ENCODE measurements at regions not wholly inside any gene's neighbourhood (a gene's known extent, or its start where the extent isn't known, plus 50 kb on each side); places are given as distances from the start of the nearest gene placed in this dataset.

DNA sequence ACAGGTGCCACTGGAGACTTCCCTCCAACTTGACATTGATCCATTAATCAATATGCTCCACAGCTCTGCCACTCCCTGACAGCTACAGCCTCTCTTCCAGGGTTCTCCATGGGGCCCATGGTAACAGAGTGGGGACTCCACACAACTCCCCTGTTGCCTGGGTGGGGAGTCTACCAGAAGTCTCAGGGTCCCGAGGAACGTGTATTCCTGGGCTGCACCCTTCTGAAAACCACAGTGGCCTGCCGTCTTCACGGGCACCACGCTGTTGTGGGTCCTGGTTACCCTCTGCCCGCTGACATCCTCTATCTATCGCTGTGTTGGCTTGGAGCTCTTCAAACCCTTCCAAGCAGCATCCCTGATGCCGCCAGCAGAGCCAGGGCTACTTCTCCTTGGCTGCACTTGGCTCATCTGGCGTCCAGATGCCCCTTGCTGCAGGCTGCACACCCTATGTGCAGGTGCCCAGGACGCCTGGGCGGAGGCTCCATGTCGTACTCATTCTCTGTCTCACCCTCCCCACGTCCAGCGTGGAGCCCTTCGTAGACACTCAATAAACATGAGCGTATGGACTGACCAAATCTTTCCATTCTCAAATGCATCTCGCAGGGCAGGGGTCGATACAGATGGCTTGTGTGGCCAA is 1341.8 kb downstream of the TBC1D22A start:
- no peak overlapping the region for H3K9ac ChIP-seq (ENCODE audit: low read length)
- H3K27ac ChIP-seq (ENCODE audit: low read length) = no peak overlapping the region
- H3K79me2 ChIP-seq (ENCODE audit: low read length) = no peaks in the 10 kb centered on the region
- peaks cover 28% of the 10 kb centered on the region for H3K4me1 ChIP-seq (ENCODE audit: low read length)
- H3K36me3 ChIP-seq (replicated peaks; ENCODE audit: insufficient read depth, low read length) = no peaks in the 10 kb centered on the region
- no peak for DNase-seq
- peaks cover 5% of the 10 kb centered on the region for H3F3A ChIP-seq (ENCODE audit: insufficient read depth, low read length)
- H4K20me1 ChIP-seq (ENCODE audit: insufficient read depth, low read length) = no peaks in the 10 kb centered on the region
- H3K9me3 ChIP-seq (replicated peaks; ENCODE audit: insufficient read depth, low read length) = no peaks in the 10 kb centered on the region
- no peak overlapping the region for H3K4me3 ChIP-seq (ENCODE audit: low read length)
- H3K4me2 ChIP-seq (ENCODE audit: low read depth, low read length) = no peak overlapping the region
- no peaks in the 10 kb centered on the region for H3K27me3 ChIP-seq (replicated peaks; ENCODE audit: insufficient read depth, low read length)
- no peaks in the 10 kb centered on the region for H3K9me2 ChIP-seq (replicated peaks; ENCODE audit: insufficient read depth, low read length)
- TF ChIP-seq EZH2 (optimal IDR thresholded peaks at IDR 0.05; ENCODE audit: low read depth, low read length) (no peak), EZH2phosphoT487 (IDR thresholded peaks at IDR 0.05; ENCODE audit: low read length) (no peak)
- TF ChIP-seq, protein P1, sequence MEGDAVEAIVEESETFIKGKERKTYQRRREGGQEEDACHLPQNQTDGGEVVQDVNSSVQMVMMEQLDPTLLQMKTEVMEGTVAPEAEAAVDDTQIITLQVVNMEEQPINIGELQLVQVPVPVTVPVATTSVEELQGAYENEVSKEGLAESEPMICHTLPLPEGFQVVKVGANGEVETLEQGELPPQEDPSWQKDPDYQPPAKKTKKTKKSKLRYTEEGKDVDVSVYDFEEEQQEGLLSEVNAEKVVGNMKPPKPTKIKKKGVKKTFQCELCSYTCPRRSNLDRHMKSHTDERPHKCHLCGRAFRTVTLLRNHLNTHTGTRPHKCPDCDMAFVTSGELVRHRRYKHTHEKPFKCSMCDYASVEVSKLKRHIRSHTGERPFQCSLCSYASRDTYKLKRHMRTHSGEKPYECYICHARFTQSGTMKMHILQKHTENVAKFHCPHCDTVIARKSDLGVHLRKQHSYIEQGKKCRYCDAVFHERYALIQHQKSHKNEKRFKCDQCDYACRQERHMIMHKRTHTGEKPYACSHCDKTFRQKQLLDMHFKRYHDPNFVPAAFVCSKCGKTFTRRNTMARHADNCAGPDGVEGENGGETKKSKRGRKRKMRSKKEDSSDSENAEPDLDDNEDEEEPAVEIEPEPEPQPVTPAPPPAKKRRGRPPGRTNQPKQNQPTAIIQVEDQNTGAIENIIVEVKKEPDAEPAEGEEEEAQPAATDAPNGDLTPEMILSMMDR (IDR thresholded peaks at IDR 0.05; ENCODE audit: low read length) = no peak
- no peak overlapping the region for H2AFZ ChIP-seq (ENCODE audit: low read length)

DNA sequence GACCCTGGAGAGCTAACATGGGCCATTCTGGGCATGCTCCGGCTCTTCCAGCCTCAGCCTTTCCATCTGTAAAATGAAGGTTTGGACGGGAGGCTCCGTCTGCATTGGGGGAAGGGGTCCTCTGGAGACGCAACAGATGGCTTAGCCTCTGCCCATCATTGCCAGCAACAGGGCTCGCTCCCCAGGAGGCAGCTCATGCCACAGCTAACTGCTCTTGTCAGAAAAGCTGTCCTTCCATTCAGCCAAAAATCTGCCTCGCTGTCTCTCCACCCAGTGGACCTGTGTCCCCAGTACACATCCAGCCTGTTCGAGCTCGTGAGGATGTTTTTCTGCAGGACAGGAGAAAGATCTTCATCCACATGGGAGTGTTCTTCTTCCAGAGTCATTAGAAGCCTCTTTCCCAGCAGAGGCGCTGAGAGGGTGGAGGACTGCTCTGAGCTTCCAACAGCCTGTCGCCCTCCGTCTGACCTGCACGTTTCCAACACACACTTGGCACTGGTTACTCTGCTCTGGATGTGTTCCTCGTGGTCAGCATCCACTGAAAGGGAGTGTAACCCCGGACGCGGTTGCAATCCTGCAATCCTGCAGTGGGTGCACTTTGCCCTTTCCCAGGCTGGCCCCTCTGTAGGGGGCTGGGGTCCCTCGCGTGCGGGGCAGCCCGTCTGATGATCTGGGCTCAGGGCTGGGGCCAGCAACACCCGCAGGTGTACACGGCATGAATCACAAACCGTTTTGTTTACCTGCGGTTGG is 1340.9 kb downstream of the TBC1D22A start:
- Histone ChIP-seq H2AFZ (ENCODE audit: low read length) (no peak overlapping the region), H3K27me3 (replicated peaks; ENCODE audit: insufficient read depth, low read length) (no peaks in the 10 kb centered on the region), H4K20me1 (ENCODE audit: insufficient read depth, low read length) (no peaks in the 10 kb centered on the region), H3K4me1 (ENCODE audit: low read length) (peaks cover 36% of the 10 kb centered on the region), H3K9me2 (replicated peaks; ENCODE audit: insufficient read depth, low read length) (no peaks in the 10 kb centered on the region), H3K4me3 (ENCODE audit: low read length) (no peak overlapping the region), H3F3A (ENCODE audit: insufficient read depth, low read length) (peaks cover 14% of the 10 kb centered on the region), H3K36me3 (replicated peaks; ENCODE audit: insufficient read depth, low read length) (no peaks in the 10 kb centered on the region), H3K4me2 (ENCODE audit: low read depth, low read length) (no peak overlapping the region), H3K9me3 (replicated peaks; ENCODE audit: insufficient read depth, low read length) (no peaks in the 10 kb centered on the region), H3K79me2 (ENCODE audit: low read length) (no peaks in the 10 kb centered on the region), H3K27ac (ENCODE audit: low read length) (no peak overlapping the region), H3K9ac (ENCODE audit: low read length) (no peak overlapping the region)
- no peak for DNase-seq
- no peak for TF ChIP-seq EZH2 (optimal IDR thresholded peaks at IDR 0.05; ENCODE audit: low read depth, low read length)

DNA sequence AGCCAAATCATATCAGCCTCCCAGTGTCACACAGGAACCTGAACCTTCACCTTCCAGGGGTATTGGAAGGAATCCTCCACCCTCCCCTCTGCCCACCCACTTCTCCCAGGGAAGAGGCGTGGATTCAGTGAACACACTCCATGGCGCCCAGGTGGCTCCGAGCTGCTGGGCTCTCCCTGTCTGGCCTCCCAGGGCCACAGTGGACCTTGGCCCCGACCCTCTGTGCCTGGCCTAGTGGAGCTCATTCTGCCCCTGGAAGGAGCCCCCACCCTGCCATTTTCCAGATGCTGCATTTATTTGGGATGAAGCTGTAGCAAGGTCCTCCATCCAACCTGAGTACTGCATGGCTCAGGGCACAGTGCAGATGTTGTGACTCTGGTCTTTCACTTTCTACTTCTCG is 1340.1 kb downstream of the TBC1D22A start:
- Histone ChIP-seq H3K4me1 (ENCODE audit: low read length) (peaks cover 42% of the 10 kb centered on the region), H3K27ac (ENCODE audit: low read length) (no peak overlapping the region), H4K20me1 (ENCODE audit: insufficient read depth, low read length) (no peaks in the 10 kb centered on the region), H3K9ac (ENCODE audit: low read length) (no peak overlapping the region), H3K36me3 (replicated peaks; ENCODE audit: insufficient read depth, low read length) (no peaks in the 10 kb centered on the region), H3K4me2 (ENCODE audit: low read depth, low read length) (no peak overlapping the region), H3K4me3 (ENCODE audit: low read length) (no peak overlapping the region), H3K79me2 (ENCODE audit: low read length) (no peaks in the 10 kb centered on the region), H3K9me3 (replicated peaks; ENCODE audit: insufficient read depth, low read length) (no peaks in the 10 kb centered on the region), H3F3A (ENCODE audit: insufficient read depth, low read length) (peaks cover 20% of the 10 kb centered on the region), H3K9me2 (replicated peaks; ENCODE audit: insufficient read depth, low read length) (no peaks in the 10 kb centered on the region), H3K27me3 (replicated peaks; ENCODE audit: insufficient read depth, low read length) (no peaks in the 10 kb centered on the region), H2AFZ (ENCODE audit: low read length) (no peak overlapping the region)
- DNase-seq = no peak
- TF ChIP-seq EZH2 (optimal IDR thresholded peaks at IDR 0.05; ENCODE audit: low read depth, low read length) (no peak), EZH2phosphoT487 (IDR thresholded peaks at IDR 0.05; ENCODE audit: low read length) (no peak)
- TF ChIP-seq, protein P1 (IDR thresholded peaks at IDR 0.05; ENCODE audit: low read length) = no peak

DNA sequence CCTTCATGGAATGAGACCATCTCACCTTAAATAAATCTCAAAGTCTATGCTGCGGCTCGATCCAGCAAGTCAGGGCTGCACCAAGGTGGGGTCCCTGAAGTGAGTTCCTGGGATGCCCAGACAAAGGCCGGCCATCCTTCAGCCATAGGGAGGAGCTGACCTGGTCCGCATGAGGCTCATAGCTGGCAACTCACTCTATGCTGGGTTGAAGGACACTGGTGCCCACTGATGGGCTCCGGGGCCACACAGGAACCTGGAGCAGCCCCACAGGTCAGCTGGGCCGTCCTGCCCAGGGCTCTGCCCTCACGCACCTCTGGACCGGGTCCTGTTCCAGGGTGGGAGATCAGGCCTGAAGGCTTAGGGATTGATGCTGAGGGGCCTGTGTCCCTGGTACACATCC is 1339.3 kb downstream of the TBC1D22A start:
- no peaks in the 10 kb centered on the region for H3K79me2 ChIP-seq (ENCODE audit: low read length)
- H3K36me3 ChIP-seq (replicated peaks; ENCODE audit: insufficient read depth, low read length) = no peaks in the 10 kb centered on the region
- no peaks in the 10 kb centered on the region for H3K9me3 ChIP-seq (replicated peaks; ENCODE audit: insufficient read depth, low read length)
- no peak overlapping the region for H3K9ac ChIP-seq (ENCODE audit: low read length)
- H4K20me1 ChIP-seq (ENCODE audit: insufficient read depth, low read length) = no peaks in the 10 kb centered on the region
- H3F3A ChIP-seq (ENCODE audit: insufficient read depth, low read length) = peaks cover 29% of the 10 kb centered on the region
- no peak overlapping the region for H2AFZ ChIP-seq (ENCODE audit: low read length)
- peaks cover 51% of the 10 kb centered on the region for H3K4me1 ChIP-seq (ENCODE audit: low read length)
- DNase-seq = no peak
- H3K4me2 ChIP-seq (ENCODE audit: low read depth, low read length) = no peak overlapping the region
- no peaks in the 10 kb centered on the region for H3K27me3 ChIP-seq (replicated peaks; ENCODE audit: insufficient read depth, low read length)
- H3K9me2 ChIP-seq (replicated peaks; ENCODE audit: insufficient read depth, low read length) = no peaks in the 10 kb centered on the region
- H3K27ac ChIP-seq (ENCODE audit: low read length) = no peak overlapping the region
- H3K4me3 ChIP-seq (ENCODE audit: low read length) = no peak overlapping the region
- TF ChIP-seq EZH2phosphoT487 (IDR thresholded peaks at IDR 0.05; ENCODE audit: low read length) (no peak), EZH2 (optimal IDR thresholded peaks at IDR 0.05; ENCODE audit: low read depth, low read length) (no peak)
- TF ChIP-seq, protein P1 (IDR thresholded peaks at IDR 0.05; ENCODE audit: low read length) = no peak

All from MM.1S (cell line).